Activated naive CD8-positive, alpha-beta T cell treated with anti-CD3 and anti-CD28 coated beads, Interleukin-2, amount 10 ng/mL, durations not matched to agents 7 days and 5 days (primary cell): ENCODE measurements at regions not wholly inside any gene's neighbourhood (a gene's known extent, or its start where the extent isn't known, plus 50 kb on each side); places are given as distances from the start of the nearest gene placed in this dataset.
"Not testable (repeated sequence)": the region's sequence is repeated elsewhere in the genome, so short reads cannot be mapped to it uniquely, and the experiment has no call there.

Source experiments
- ATAC-seq: fragments of 150-1000 bp; cut with Tn5 transposase; one replicate; pipeline ENCODE4 v1.10.0; 2021; ENCODE audit warnings: low read depth, moderate library complexity
- POLR2A ChIA-PET: fragments of 350-600 bp; sonication (Branson Sonifier 250); formaldehyde crosslinking; loops from one replicate; lab custom pipeline; 2021; ENCODE audit warnings: antibody characterized with exemption; lab: Charles Lee
- DNase-seq: peaks from one replicate; pipeline ENCODE4 v3.0.0; 2021
- H3K27ac Mint-ChIP-seq: one replicate; pipeline ENCODE4 v1.8.0; 2022; ENCODE audit warnings: mild to moderate bottlenecking, mixed read lengths
- H3K27me3 Mint-ChIP-seq: one replicate; pipeline ENCODE4 v1.8.0; 2022; ENCODE audit warnings: mild to moderate bottlenecking, moderate library complexity, mixed read lengths
- H3K36me3 Mint-ChIP-seq: one replicate; pipeline ENCODE4 v1.8.0; 2021; ENCODE audit warnings: mild to moderate bottlenecking, mixed read lengths
- H3K4me1 Mint-ChIP-seq: one replicate; pipeline ENCODE4 v1.8.0; 2021; ENCODE audit warnings: mixed read lengths
- H3K4me3 Mint-ChIP-seq: one replicate; pipeline ENCODE4 v1.8.0; 2022; ENCODE audit warnings: mild to moderate bottlenecking, moderate library complexity, mixed read lengths
- H3K9me3 Mint-ChIP-seq: one replicate; pipeline ENCODE4 v1.8.0; 2021; ENCODE audit warnings: mixed read lengths

GRCh38 chr4:158422546-158422945, 99.1 kb upstream of the RXFP1 start:
- Mint-ChIP-seq H3K27me3 (no peaks in the 10 kb centered on the region), H3K4me3 (no peak overlapping the region), H3K4me1 (no peaks in the 10 kb centered on the region), H3K27ac (no peak overlapping the region), H3K36me3 (no peaks in the 10 kb centered on the region), H3K9me3 (no peaks in the 10 kb centered on the region)
- no peak for ATAC-seq
- no peak for DNase-seq
- POLR2A ChIA-PET = no interaction called here

GRCh38 chr4:158428242-158428641, 93.4 kb upstream of the RXFP1 start:
- POLR2A ChIA-PET = no interaction called here
- Mint-ChIP-seq H3K4me1 (no peaks in the 10 kb centered on the region), H3K27ac (no peak overlapping the region), H3K4me3 (no peak overlapping the region), H3K36me3 (no peaks in the 10 kb centered on the region), H3K9me3 (no peaks in the 10 kb centered on the region), H3K27me3 (no peaks in the 10 kb centered on the region)
- no peak for DNase-seq
- no peak for ATAC-seq

GRCh38 chr4:158442736-158443135, 78.9 kb upstream of the RXFP1 start:
- ATAC-seq = no peak
- Mint-ChIP-seq H3K9me3 (no peaks in the 10 kb centered on the region), H3K4me3 (no peak overlapping the region), H3K27me3 (no peaks in the 10 kb centered on the region), H3K27ac (no peak overlapping the region), H3K4me1 (no peaks in the 10 kb centered on the region), H3K36me3 (no peaks in the 10 kb centered on the region)
- POLR2A ChIA-PET = no interaction called here
- no peak for DNase-seq

- ATAC-seq = no peak
- H3K27me3 Mint-ChIP-seq = no peaks in the 10 kb centered on the region
- H3K36me3 Mint-ChIP-seq = no peaks in the 10 kb centered on the region
Measured at GRCh38 chr4:158443731-158444130, 78.0 kb upstream of the RXFP1 start.

GRCh38 chr4:158444621-158445020, 77.1 kb upstream of the RXFP1 start:
- ATAC-seq = no peak
- Mint-ChIP-seq H3K9me3 (no peaks in the 10 kb centered on the region), H3K36me3 (no peaks in the 10 kb centered on the region), H3K4me3 (no peak overlapping the region), H3K27me3 (no peaks in the 10 kb centered on the region), H3K4me1 (no peaks in the 10 kb centered on the region), H3K27ac (no peak overlapping the region)
- no peak for DNase-seq
- POLR2A ChIA-PET = no interaction called here

More at GRCh38 chr4:158443731-158444130, 78.0 kb upstream of the RXFP1 start:
- H3K9me3 Mint-ChIP-seq = no peaks in the 10 kb centered on the region
- DNase-seq = no peak
- H3K4me3 Mint-ChIP-seq = no peak overlapping the region
- POLR2A ChIA-PET = interaction anchor here (0.6 kb wide), 1 partner anchor 1454 kb away, joined by 3 read pairs; no protein-coding TSS in a partner anchor
- H3K27ac Mint-ChIP-seq = no peak overlapping the region
- H3K4me1 Mint-ChIP-seq = no peaks in the 10 kb centered on the region

- no peaks in the 10 kb centered on the region for H3K9me3 Mint-ChIP-seq
- H3K4me1 Mint-ChIP-seq = no peaks in the 10 kb centered on the region
- POLR2A ChIA-PET = no interaction called here
- no peak overlapping the region for H3K4me3 Mint-ChIP-seq
- DNase-seq (no peak), ATAC-seq (no peak)
- no peak overlapping the region for H3K27ac Mint-ChIP-seq
- H3K27me3 Mint-ChIP-seq = no peaks in the 10 kb centered on the region
- no peaks in the 10 kb centered on the region for H3K36me3 Mint-ChIP-seq
Measured at GRCh38 chr4:158446106-158446505, 75.6 kb upstream of the RXFP1 start.

GRCh38 chr4:158450741-158451140, 70.9 kb upstream of the RXFP1 start:
- ATAC-seq = no peak
- Mint-ChIP-seq H3K27ac (no peak overlapping the region), H3K27me3 (no peaks in the 10 kb centered on the region), H3K9me3 (no peaks in the 10 kb centered on the region), H3K36me3 (no peaks in the 10 kb centered on the region), H3K4me1 (no peaks in the 10 kb centered on the region), H3K4me3 (no peak overlapping the region)
- no peak for DNase-seq
- POLR2A ChIA-PET = no interaction called here

- H3K36me3 Mint-ChIP-seq, H3K27me3 Mint-ChIP-seq, H3K4me3 Mint-ChIP-seq, DNase-seq, H3K9me3 Mint-ChIP-seq, ATAC-seq, H3K27ac Mint-ChIP-seq, H3K4me1 Mint-ChIP-seq, POLR2A ChIA-PET: not testable (repeated sequence)
Measured at GRCh38 chr4:158452116-158452515, 69.6 kb upstream of the RXFP1 start.

- ATAC-seq (no peak), DNase-seq (no peak)
- H3K9me3 Mint-ChIP-seq = no peaks in the 10 kb centered on the region
- POLR2A ChIA-PET = no interaction called here
- H3K27ac Mint-ChIP-seq = no peak overlapping the region
- no peak overlapping the region for H3K4me3 Mint-ChIP-seq
- no peaks in the 10 kb centered on the region for H3K36me3 Mint-ChIP-seq
- H3K27me3 Mint-ChIP-seq = peaks cover 2% of the 10 kb centered on the region
- H3K4me1 Mint-ChIP-seq = no peaks in the 10 kb centered on the region
Measured at GRCh38 chr4:158458271-158458895, 63.3 kb upstream of the RXFP1 start.

GRCh38 chr4:158459085-158459820, 62.4 kb upstream of the RXFP1 start:
- POLR2A ChIA-PET = no interaction called here
- Mint-ChIP-seq H3K4me3 (no peak overlapping the region), H3K27me3 (peaks cover 2% of the 10 kb centered on the region), H3K4me1 (no peaks in the 10 kb centered on the region), H3K27ac (no peak overlapping the region), H3K36me3 (no peaks in the 10 kb centered on the region), H3K9me3 (no peaks in the 10 kb centered on the region)
- ATAC-seq (no peak), DNase-seq (no peak)

GRCh38 chr4:158461336-158461735, 60.3 kb upstream of the RXFP1 start:
- POLR2A ChIA-PET = no interaction called here

GRCh38 chr4:158462611-158463010, 59.1 kb upstream of the RXFP1 start:
- DNase-seq (no peak), ATAC-seq (no peak)
- Mint-ChIP-seq H3K9me3 (no peaks in the 10 kb centered on the region), H3K27ac (no peak overlapping the region), H3K27me3 (peaks cover 2% of the 10 kb centered on the region), H3K4me3 (no peak overlapping the region), H3K36me3 (no peaks in the 10 kb centered on the region), H3K4me1 (no peaks in the 10 kb centered on the region)
- POLR2A ChIA-PET = no interaction called here

More at GRCh38 chr4:158461336-158461735, 60.3 kb upstream of the RXFP1 start:
- no peak for ATAC-seq
- Mint-ChIP-seq H3K4me1 (no peaks in the 10 kb centered on the region), H3K27me3 (peaks cover 2% of the 10 kb centered on the region), H3K27ac (no peak overlapping the region), H3K36me3 (no peaks in the 10 kb centered on the region), H3K4me3 (no peak overlapping the region), H3K9me3 (no peaks in the 10 kb centered on the region)
- DNase-seq = no peak
